ENCODE measurements at regions not wholly inside any gene's neighbourhood (a gene's known extent, or its start where the extent isn't known, plus 50 kb on each side); places are given as distances from the start of the nearest gene placed in this dataset. TPM values are rescaled to one million over a fixed set of nuclear protein-coding genes. Genes with fewer than 3 reads are reported as not detected.

DNA sequence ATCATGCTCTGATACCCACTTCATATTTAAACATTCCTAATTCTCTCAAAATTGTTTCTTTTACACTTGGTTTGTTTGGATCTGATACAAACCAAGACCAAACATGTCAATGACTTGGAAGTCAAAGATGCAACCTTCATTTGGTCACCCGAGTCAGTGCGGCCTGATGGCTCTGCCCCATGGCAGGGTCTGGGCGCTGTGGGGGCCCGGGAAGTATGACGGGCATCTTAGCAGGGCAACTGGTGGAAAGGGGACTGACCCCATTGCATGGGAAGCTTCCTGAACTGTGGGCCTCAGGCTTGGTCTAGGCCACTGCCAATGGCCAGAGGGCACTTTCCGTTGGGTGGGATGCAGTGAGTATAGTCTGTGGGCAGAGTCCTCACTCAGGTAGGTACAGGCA, 178.0 kb downstream of the KATNIP start:
- Histone ChIP-seq H3K27ac (ENCODE audit: low read depth, low read length) (no peak overlapping the region), H3K36me3 (ENCODE audit: control insufficient read depth in 3 of 3, insufficient read depth in 3 of 3, low read length in 3 of 3) (peaks cover 0 to 5% (median 3%) of the 10 kb centered on the region in 3 donors), H3K27me3 (ENCODE audit: control insufficient read depth in 3 of 3, insufficient read depth in 3 of 3, low read length in 3 of 3) (no peaks in the 10 kb centered on the region), H3K9me3 (ENCODE audit: control insufficient read depth in 3 of 3, low read length in 3 of 3) (no peaks in the 10 kb centered on the region), H3K9ac (ENCODE audit: low read depth in 1 of 3, low read length in 3 of 3) (no peak overlapping the region), H3K4me3 (ENCODE audit: low read length in 3 of 3) (no peak overlapping the region), H3K4me1 (ENCODE audit: control insufficient read depth in 3 of 3, insufficient read depth in 3 of 3, low read length in 3 of 3) (peaks cover 5 to 11% (median 8%) of the 10 kb centered on the region in 3 donors)

DNA sequence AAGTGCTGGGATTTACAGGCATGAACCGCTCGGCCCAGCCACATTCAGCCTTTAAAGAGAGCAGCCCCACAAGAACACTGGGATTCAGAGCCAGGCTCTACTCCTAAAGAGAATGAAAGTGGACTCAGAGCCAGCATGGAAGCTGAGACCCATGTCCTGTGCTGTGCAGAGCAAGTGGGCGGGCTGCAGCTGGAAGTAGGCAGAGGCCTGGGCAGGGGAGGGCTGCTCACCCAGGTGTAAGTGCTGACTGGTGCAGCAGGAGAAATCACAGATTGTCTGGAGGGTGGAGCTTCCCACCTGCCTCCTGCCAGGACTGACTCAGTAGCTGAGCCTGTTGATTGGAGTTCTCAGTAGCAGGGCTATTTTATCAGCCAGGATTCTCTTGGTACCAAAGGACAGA, 178.7 kb downstream of the KATNIP start:
- H3K4me1 ChIP-seq (ENCODE audit: control insufficient read depth in 3 of 3, insufficient read depth in 3 of 3, low read length in 3 of 3): peaks cover 5 to 11% (median 8%) of the 10 kb centered on the region in 3 donors
- H3K9me3 ChIP-seq (ENCODE audit: control insufficient read depth in 3 of 3, low read length in 3 of 3): no peaks in the 10 kb centered on the region
- H3K36me3 ChIP-seq (ENCODE audit: control insufficient read depth in 3 of 3, insufficient read depth in 3 of 3, low read length in 3 of 3): peaks cover 0 to 5% (median 0%) of the 10 kb centered on the region in 3 donors
- no peak overlapping the region for H3K9ac ChIP-seq (ENCODE audit: low read depth in 1 of 3, low read length in 3 of 3)
- no peak overlapping the region for H3K27ac ChIP-seq (ENCODE audit: low read depth, low read length)
- H3K4me3 ChIP-seq (ENCODE audit: low read length in 3 of 3): no peak overlapping the region
- H3K27me3 ChIP-seq (ENCODE audit: control insufficient read depth in 3 of 3, insufficient read depth in 3 of 3, low read length in 3 of 3): no peaks in the 10 kb centered on the region

DNA sequence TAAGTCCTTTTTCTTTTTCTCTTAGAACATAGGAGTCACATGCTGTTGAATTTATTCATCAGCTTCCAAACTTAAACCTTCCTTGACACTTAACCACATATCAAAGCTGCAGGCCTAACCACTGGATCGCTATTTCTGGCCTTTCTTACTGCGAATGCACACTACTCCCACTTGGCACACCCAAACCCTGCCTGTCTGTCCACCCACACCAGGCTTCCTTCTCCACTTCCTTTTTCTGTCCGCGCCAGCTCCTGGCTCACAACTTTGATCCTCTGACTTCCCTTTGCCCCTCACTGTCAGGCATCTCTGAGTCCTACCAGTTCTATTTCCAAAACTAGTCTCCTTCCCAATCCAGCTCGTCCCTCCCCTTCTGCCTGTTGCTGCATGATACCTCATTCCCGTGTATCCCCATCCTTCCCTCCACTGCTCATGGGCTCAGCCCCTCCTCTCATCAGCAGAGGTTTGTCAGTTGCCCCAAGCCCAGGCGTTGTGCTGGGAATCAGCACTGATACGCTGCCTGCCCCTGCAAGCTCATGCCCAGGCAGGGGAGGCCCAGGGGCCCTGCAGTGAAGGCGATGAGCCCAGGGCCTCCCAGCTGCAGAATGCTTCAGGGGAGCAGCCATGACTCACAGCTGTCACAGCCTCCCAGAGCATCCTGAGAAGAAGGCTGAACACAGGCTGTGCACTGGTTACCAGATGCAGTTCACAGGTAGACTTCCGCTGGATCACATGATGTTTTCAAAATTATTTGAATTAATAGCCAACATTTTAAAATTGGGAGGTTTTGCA, 179.8 kb downstream of the KATNIP start:
- Histone ChIP-seq H3K4me1 (ENCODE audit: control insufficient read depth in 3 of 3, insufficient read depth in 3 of 3, low read length in 3 of 3) (peaks cover 0 to 3% (median 0%) of the 10 kb centered on the region in 3 donors), H3K9ac (ENCODE audit: low read depth in 1 of 3, low read length in 3 of 3) (no peak overlapping the region), H3K27ac (ENCODE audit: low read depth, low read length) (no peak overlapping the region), H3K27me3 (ENCODE audit: control insufficient read depth in 3 of 3, insufficient read depth in 3 of 3, low read length in 3 of 3) (no peaks in the 10 kb centered on the region), H3K9me3 (ENCODE audit: control insufficient read depth in 3 of 3, low read length in 3 of 3) (no peaks in the 10 kb centered on the region), H3K36me3 (ENCODE audit: control insufficient read depth in 3 of 3, insufficient read depth in 3 of 3, low read length in 3 of 3) (peaks cover 0 to 5% (median 0%) of the 10 kb centered on the region in 3 donors), H3K4me3 (ENCODE audit: low read length in 3 of 3) (no peak overlapping the region)

DNA sequence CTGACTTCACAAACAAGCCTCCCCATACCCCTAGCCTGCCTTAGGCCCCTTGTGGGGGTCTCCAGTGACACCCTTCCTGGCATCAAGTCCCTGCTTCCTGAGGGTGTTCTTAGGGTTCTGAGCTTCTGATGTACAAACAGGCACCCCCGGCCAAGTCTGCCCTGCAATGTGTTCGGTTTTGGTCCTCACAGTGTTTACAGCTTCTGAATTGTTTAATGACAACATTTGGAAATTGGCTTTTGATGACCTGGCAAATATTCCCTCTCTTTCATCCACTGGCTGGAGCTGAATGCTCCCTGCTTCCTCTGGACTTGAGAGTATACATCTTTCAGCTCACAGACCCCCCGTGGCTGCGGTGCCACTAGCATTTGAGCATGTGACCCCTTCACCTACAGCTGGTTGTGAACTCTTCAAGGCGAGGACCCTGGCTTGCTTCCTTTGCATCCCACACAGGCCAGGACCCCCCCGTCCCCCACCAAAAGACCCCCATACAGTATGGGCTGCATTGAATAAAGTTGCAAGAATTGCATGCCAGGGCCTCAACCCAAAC, 180.8 kb downstream of the KATNIP start:
- Histone ChIP-seq H3K27me3 (ENCODE audit: control insufficient read depth in 3 of 3, insufficient read depth in 3 of 3, low read length in 3 of 3) (no peaks in the 10 kb centered on the region), H3K4me1 (ENCODE audit: control insufficient read depth in 3 of 3, insufficient read depth in 3 of 3, low read length in 3 of 3) (no peaks in the 10 kb centered on the region), H3K36me3 (ENCODE audit: control insufficient read depth in 3 of 3, insufficient read depth in 3 of 3, low read length in 3 of 3) (peaks cover 0 to 2% (median 0%) of the 10 kb centered on the region in 3 donors), H3K27ac (ENCODE audit: low read depth, low read length) (no peak overlapping the region), H3K9me3 (ENCODE audit: control insufficient read depth in 3 of 3, low read length in 3 of 3) (no peaks in the 10 kb centered on the region), H3K4me3 (ENCODE audit: low read length in 3 of 3) (no peak overlapping the region), H3K9ac (ENCODE audit: low read depth in 1 of 3, low read length in 3 of 3) (no peak overlapping the region)

DNA sequence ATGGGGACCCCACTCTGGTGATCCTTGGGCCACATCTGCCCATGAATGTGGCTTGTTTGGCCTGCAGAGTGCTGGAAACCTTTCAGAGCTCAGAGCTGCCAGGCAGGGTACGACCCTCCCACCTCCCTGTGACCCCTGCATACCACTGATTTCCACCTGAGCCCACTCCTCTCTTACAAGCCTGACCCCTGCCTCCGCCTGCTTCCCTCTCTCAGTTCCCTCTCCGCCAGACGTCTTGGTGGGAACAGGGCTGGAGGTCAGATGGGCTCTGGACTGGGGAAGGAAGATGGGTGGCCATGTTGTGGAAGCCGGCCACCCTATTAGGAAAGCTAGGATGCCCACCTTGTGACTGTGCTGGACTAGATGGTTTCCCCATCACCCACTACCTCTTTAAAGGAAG, 185.1 kb downstream of the KATNIP start:
- Histone ChIP-seq H3K4me1 (ENCODE audit: control insufficient read depth in 3 of 3, insufficient read depth in 3 of 3, low read length in 3 of 3) (peaks cover 0 to 2% (median 0%) of the 10 kb centered on the region in 3 donors), H3K27me3 (ENCODE audit: control insufficient read depth in 3 of 3, insufficient read depth in 3 of 3, low read length in 3 of 3) (no peaks in the 10 kb centered on the region), H3K9me3 (ENCODE audit: control insufficient read depth in 3 of 3, low read length in 3 of 3) (no peaks in the 10 kb centered on the region), H3K9ac (ENCODE audit: low read depth in 1 of 3, low read length in 3 of 3) (no peak overlapping the region), H3K4me3 (ENCODE audit: low read length in 3 of 3) (no peak overlapping the region), H3K36me3 (ENCODE audit: control insufficient read depth in 3 of 3, insufficient read depth in 3 of 3, low read length in 3 of 3) (peaks cover 0 to 3% (median 0%) of the 10 kb centered on the region in 3 donors), H3K27ac (ENCODE audit: low read depth, low read length) (no peak overlapping the region)

DNA sequence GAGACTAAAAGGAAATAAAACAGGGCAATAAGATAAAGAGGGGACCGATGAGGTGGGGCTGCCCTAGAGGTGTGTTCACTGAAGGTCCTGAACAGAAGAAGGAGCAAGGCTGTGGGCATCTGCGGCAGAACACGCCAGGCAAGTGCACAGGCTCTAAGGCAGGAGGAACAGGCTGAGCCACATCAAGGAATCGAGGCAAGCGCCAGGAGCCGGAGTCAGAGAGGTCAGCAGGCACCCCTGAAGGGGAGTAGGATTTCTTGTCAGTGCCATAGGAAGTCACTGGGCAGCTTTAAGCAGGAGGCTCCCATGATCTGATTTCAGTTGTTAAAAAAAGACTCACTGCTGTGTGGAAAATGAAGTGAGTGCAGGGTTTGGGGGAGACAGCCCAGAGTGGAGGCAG, 186.5 kb downstream of the KATNIP start:
- Histone ChIP-seq H3K9me3 (ENCODE audit: control insufficient read depth in 3 of 3, low read length in 3 of 3) (no peaks in the 10 kb centered on the region), H3K4me3 (ENCODE audit: low read length in 3 of 3) (no peak overlapping the region), H3K27me3 (ENCODE audit: control insufficient read depth in 3 of 3, insufficient read depth in 3 of 3, low read length in 3 of 3) (no peaks in the 10 kb centered on the region), H3K36me3 (ENCODE audit: control insufficient read depth in 3 of 3, insufficient read depth in 3 of 3, low read length in 3 of 3) (peaks cover 0 to 4% (median 3%) of the 10 kb centered on the region in 3 donors), H3K4me1 (ENCODE audit: control insufficient read depth in 3 of 3, insufficient read depth in 3 of 3, low read length in 3 of 3) (peaks cover 0 to 2% (median 0%) of the 10 kb centered on the region in 3 donors), H3K9ac (ENCODE audit: low read depth in 1 of 3, low read length in 3 of 3) (no peak overlapping the region), H3K27ac (ENCODE audit: low read depth, low read length) (no peak overlapping the region)

DNA sequence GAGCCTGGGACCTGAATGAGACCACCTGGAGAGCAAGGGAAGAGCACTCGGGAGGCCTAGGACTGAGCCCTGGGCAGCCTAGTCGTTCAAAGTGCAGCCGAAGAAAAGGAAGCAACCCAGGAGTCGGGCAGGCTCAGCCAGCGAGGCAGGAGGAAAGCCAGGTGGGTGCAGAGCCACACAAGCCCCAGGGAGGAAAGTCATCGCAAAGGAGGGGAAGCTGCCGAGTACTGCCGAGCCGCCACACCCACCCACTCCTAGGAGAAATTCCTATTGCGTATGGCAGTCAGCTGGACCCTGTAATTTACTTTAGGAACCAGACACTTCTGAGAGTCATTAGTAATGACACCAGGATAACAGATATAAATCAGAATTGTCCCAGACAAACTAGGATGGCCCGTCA, 187.6 kb downstream of the KATNIP start:
- peaks cover 0 to 4% (median 3%) of the 10 kb centered on the region in 3 donors for H3K36me3 ChIP-seq (ENCODE audit: control insufficient read depth in 3 of 3, insufficient read depth in 3 of 3, low read length in 3 of 3)
- no peaks in the 10 kb centered on the region for H3K9me3 ChIP-seq (ENCODE audit: control insufficient read depth in 3 of 3, low read length in 3 of 3)
- no peak overlapping the region for H3K9ac ChIP-seq (ENCODE audit: low read depth in 1 of 3, low read length in 3 of 3)
- H3K4me3 ChIP-seq (ENCODE audit: low read length in 3 of 3): no peak overlapping the region
- no peak overlapping the region for H3K27ac ChIP-seq (ENCODE audit: low read depth, low read length)
- no peaks in the 10 kb centered on the region for H3K27me3 ChIP-seq (ENCODE audit: control insufficient read depth in 3 of 3, insufficient read depth in 3 of 3, low read length in 3 of 3)
- peaks cover 0 to 2% (median 0%) of the 10 kb centered on the region in 3 donors for H3K4me1 ChIP-seq (ENCODE audit: control insufficient read depth in 3 of 3, insufficient read depth in 3 of 3, low read length in 3 of 3)

Small RNA genes in the stretch of these regions (small RNA-seq; reads per million reads assigned to genes)
- not detected for gene RF00019

Measured in skeletal muscle tissue (tissue), 4 donors.